LNCAP (cell line): ENCODE measurements at regions not wholly inside any gene's neighbourhood (a gene's known extent, or its start where the extent isn't known, plus 50 kb on each side); places are given as distances from the start of the nearest gene placed in this dataset.

Experiments
- CTCF ChIP-seq: fragments of 450-650 bp; IDR thresholded peaks from 2 replicates; pipeline ENCODE4 v1.5.1; 2017; ENCODE audit warnings: mild to moderate bottlenecking

- no peak for TF ChIP-seq CTCF
Measured at GRCh38 chr21:25139414-25139813, 467.9 kb downstream of the MRPL39 start.

DNA sequence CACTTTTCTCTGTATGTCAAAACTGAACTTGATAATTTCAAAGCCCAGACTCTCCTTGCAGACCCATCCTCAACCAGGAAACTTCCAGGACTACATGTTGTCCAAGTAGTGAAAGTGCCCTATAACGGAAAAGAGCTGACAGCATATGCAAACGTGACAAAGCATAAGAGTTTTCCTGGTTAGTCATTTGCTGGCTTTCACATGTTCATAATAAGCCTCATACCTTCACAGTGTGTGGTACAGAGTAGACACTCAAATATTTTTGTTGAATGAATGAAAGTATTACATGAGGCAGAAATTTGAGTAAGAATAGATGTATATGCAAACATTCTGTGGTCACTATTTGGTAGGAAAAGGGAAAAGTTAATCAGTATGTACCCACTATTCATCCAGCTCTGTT is 473.3 kb downstream of the MRPL39 start:
- no peak for TF ChIP-seq CTCF

- no peak for TF ChIP-seq CTCF
Measured at GRCh38 chr21:25127811-25128210, 479.5 kb downstream of the MRPL39 start.

GRCh38 chr21:25127007-25127406 is 480.3 kb downstream of the MRPL39 start:
- TF ChIP-seq CTCF = no peak

GRCh38 chr21:25126564-25126963 is 480.7 kb downstream of the MRPL39 start:
- TF ChIP-seq CTCF = no peak

DNA sequence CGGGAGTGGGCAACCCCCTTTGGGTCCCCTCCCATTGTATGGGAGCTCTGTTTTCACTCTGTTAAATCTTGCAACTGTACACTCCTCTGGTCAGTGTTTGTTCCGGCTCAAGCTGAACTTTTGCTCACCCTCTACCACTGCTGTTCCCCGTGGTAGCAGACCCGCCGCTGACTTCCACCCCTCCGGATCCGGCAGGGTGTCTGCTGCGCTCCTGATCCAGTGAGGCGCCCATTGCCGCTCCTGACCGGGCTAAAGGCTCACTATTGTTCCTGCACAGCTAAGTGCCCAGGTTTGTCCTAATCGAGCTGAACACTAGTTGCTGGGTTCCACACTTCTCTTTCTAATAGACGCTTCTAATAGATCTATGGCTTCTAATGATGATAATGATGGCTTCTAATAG is 488.6 kb downstream of the MRPL39 start:
- no peak for TF ChIP-seq CTCF

DNA sequence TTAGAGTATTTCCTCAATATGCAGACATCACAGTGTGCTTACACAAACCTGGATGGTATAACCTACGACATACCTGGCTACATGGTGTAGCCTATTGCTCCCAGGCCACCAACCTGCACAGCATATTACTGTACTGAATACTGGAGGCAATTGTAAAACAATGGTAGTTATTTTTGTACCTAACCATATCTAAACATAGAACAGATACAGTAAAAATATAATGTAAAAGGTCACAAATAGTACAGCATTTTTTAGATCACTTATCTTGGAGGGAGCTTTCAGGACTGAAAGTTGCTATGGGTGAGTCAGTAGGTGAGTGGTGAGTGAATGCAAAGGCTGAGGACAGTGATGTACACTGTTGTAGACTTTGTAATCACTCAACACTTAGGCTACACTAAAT is 492.3 kb downstream of the MRPL39 start:
- TF ChIP-seq CTCF = no peak

DNA sequence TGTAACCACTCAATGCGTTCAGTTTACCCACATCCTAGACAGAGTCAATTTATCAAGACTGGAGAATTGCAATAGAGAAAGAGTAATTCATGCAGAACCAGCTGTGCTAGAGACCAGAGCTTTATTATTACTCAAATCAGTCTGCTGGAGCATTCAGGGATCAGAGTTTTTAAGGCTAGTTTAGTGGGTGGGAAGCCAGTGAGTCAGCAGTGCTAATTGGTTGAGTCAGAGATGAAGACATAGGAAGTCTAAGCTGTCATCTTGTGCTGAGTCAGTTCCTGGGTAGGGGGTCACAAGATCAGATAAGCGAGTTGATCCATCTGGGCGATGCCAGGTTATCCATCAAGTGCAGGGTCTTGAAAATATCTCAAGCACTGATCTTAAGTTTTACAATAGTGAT is 499.6 kb downstream of the MRPL39 start:
- TF ChIP-seq CTCF = no peak
